HEK293 (cell line): ENCODE measurements at regions not wholly inside any gene's neighbourhood (a gene's known extent, or its start where the extent isn't known, plus 50 kb on each side); places are given as distances from the start of the nearest gene placed in this dataset.

Experiments
- CTCF ChIA-PET: fragments of 350-600 bp; formaldehyde crosslinking; extraction: SDS; loops from one replicate; lab custom pipeline; 2021; ENCODE audit warnings: antibody characterized with exemption; lab: Yijun Ruan, JAX
- POLR2A ChIA-PET: fragments of 300-600 bp; formaldehyde crosslinking; extraction: SDS; loops from one replicate; lab custom pipeline; 2020; ENCODE audit warnings: antibody characterized with exemption, inconsistent platforms; lab: Yijun Ruan, JAX
- H3K27ac ChIP-seq: fragments of 200-500 bp; sonication (Bioruptor generic); 2 replicates; pipeline ENCODE4 v1.5.1; 2014; ENCODE audit warnings: low read depth, low read length, control low read depth, inconsistent platforms; ENCODE audit errors: extremely low read depth
- H3K36me3 ChIP-seq, 2 experiments: fragments of 200-500 bp in 1 of 2; sonication (Bioruptor generic) in 1 of 2; 1 replicate in 1 of 2; 2 replicates in 1 of 2; pipeline ENCODE4 v1.5.1; 2014 to 2017; ENCODE audit warnings: inconsistent platforms in 2 of 2, low read length in 2 of 2; ENCODE audit not compliant: control insufficient read depth in 2 of 2, insufficient read depth in 1 of 2
- H3K4me1 ChIP-seq: fragments of 200-500 bp; sonication (Bioruptor generic); 2 replicates; pipeline ENCODE4 v1.5.1; 2014; ENCODE audit warnings: mild to moderate bottlenecking, low read length, inconsistent platforms; ENCODE audit not compliant: control insufficient read depth, insufficient read depth
- H3K4me3 ChIP-seq: 2 replicates; pipeline ENCODE4 v1.5.1; 2011; ENCODE audit warnings: low read depth, mild to moderate bottlenecking, control low read depth, low read length, moderate library complexity
- H3K9me3 ChIP-seq: fragments of 200-500 bp; sonication (Bioruptor generic); 2 replicates; pipeline ENCODE4 v1.5.1; 2014; ENCODE audit warnings: low read depth, low read length, inconsistent platforms; ENCODE audit not compliant: control insufficient read depth, insufficient read depth
- GLI4 ChIP-seq: fragments of 450-650 bp; formaldehyde crosslinking; IDR thresholded peaks from 2 replicates; pipeline ENCODE4 v1.5.1; 2016; ENCODE audit warnings: missing biosample characterization, missing genetic modification characterization
- KLF8 ChIP-seq: fragments of 450-650 bp; formaldehyde crosslinking; IDR thresholded peaks from 2 replicates; pipeline ENCODE4 v1.5.1; 2016; ENCODE audit warnings: missing biosample characterization, missing genetic modification characterization
- TCF7L2 ChIP-seq: IDR thresholded peaks from 2 replicates; pipeline ENCODE4 v1.6.1; 2011; ENCODE audit warnings: low read depth, mild to moderate bottlenecking, inconsistent platforms, low read length, moderate library complexity, borderline replicate concordance
- TRIM28 ChIP-seq: IDR thresholded peaks from 2 replicates; pipeline ENCODE4 v1.6.1; 2011; ENCODE audit warnings: low read length, control low read depth, borderline replicate concordance
- ZBTB17 ChIP-seq: fragments of 450-650 bp; formaldehyde crosslinking; IDR thresholded peaks from 2 replicates; pipeline ENCODE4 v1.5.1; 2016; ENCODE audit warnings: missing biosample characterization, missing genetic modification characterization
- ZBTB20 ChIP-seq: fragments of 450-650 bp; formaldehyde crosslinking; IDR thresholded peaks from 2 replicates; pipeline ENCODE4 v1.5.1; 2016; ENCODE audit warnings: missing biosample characterization, missing genetic modification characterization
- ZFHX2 ChIP-seq: fragments of 450-650 bp; formaldehyde crosslinking; conservative IDR thresholded peaks from 2 replicates; pipeline ENCODE4 v1.5.1; 2016; ENCODE audit warnings: missing biosample characterization, missing genetic modification characterization
- ZNF112 ChIP-seq: fragments of 450-650 bp; formaldehyde crosslinking; IDR thresholded peaks from 2 replicates; pipeline ENCODE4 v1.5.0; 2017; ENCODE audit warnings: missing biosample characterization, missing genetic modification characterization
- ZNF214 ChIP-seq: fragments of 450-650 bp; formaldehyde crosslinking; IDR thresholded peaks from 2 replicates; pipeline ENCODE4 v1.5.1; 2017; ENCODE audit warnings: missing biosample characterization, mild to moderate bottlenecking, missing genetic modification characterization, borderline replicate concordance
- ZNF266 ChIP-seq: fragments of 450-650 bp; formaldehyde crosslinking; IDR thresholded peaks from 2 replicates; pipeline ENCODE4 v1.5.1; 2016; ENCODE audit warnings: missing biosample characterization, missing genetic modification characterization, low read depth
- ZNF548 ChIP-seq: fragments of 450-650 bp; formaldehyde crosslinking; IDR thresholded peaks from 2 replicates; pipeline ENCODE4 v1.5.1; 2016; ENCODE audit warnings: missing biosample characterization, missing genetic modification characterization
- ZNF571 ChIP-seq: fragments of 450-650 bp; formaldehyde crosslinking; IDR thresholded peaks from 2 replicates; pipeline ENCODE4 v1.5.0; 2017; ENCODE audit warnings: missing biosample characterization, missing genetic modification characterization
- ZNF629 ChIP-seq: fragments of 450-650 bp; formaldehyde crosslinking; IDR thresholded peaks from 2 replicates; pipeline ENCODE4 v1.5.1; 2017; ENCODE audit warnings: missing biosample characterization, missing genetic modification characterization
- ZNF658 ChIP-seq: fragments of 450-650 bp; formaldehyde crosslinking; IDR thresholded peaks from 2 replicates; pipeline ENCODE4; 2016; ENCODE audit warnings: missing biosample characterization, missing genetic modification characterization
- ZNF792 ChIP-seq: fragments of 450-650 bp; formaldehyde crosslinking; IDR thresholded peaks from 2 replicates; pipeline ENCODE4 v1.5.1; 2016; ENCODE audit warnings: missing biosample characterization, missing genetic modification characterization
- TF ChIP-seq, protein P1 (sequence below): fragments of 450-650 bp; formaldehyde crosslinking; IDR thresholded peaks from 2 replicates; pipeline ENCODE4 v1.5.1; 2016; ENCODE audit warnings: missing biosample characterization, missing genetic modification characterization
- TF ChIP-seq, protein P2 (sequence below): fragments of 450-650 bp; formaldehyde crosslinking; IDR thresholded peaks from 2 replicates; pipeline ENCODE4 v1.5.1; 2017; ENCODE audit warnings: missing biosample characterization, missing genetic modification characterization
- TF ChIP-seq, protein P3 (sequence below): fragments of 450-650 bp; formaldehyde crosslinking; IDR thresholded peaks from 2 replicates; pipeline ENCODE4 v1.5.1; 2017; ENCODE audit warnings: missing biosample characterization, missing genetic modification characterization
- TF ChIP-seq, protein P4 (sequence below): fragments of 450-650 bp; formaldehyde crosslinking; IDR thresholded peaks from 2 replicates; pipeline ENCODE4 v1.5.1; 2016; ENCODE audit warnings: missing biosample characterization, missing genetic modification characterization, borderline replicate concordance
- TF ChIP-seq, protein P5 (sequence below): fragments of 450-650 bp; formaldehyde crosslinking; IDR thresholded peaks from 2 replicates; pipeline ENCODE4 v1.5.1; 2016; ENCODE audit warnings: missing biosample characterization, missing genetic modification characterization, borderline replicate concordance
- TF ChIP-seq, protein P6 (sequence below): fragments of 450-650 bp; formaldehyde crosslinking; IDR thresholded peaks from 2 replicates; pipeline ENCODE4 v1.5.1; 2017; ENCODE audit warnings: missing biosample characterization, missing genetic modification characterization
- TF ChIP-seq, protein P7 (sequence below): fragments of 450-650 bp; formaldehyde crosslinking; IDR thresholded peaks from 2 replicates; pipeline ENCODE4 v1.5.1; 2017; ENCODE audit warnings: missing biosample characterization, missing genetic modification characterization

DNA sequence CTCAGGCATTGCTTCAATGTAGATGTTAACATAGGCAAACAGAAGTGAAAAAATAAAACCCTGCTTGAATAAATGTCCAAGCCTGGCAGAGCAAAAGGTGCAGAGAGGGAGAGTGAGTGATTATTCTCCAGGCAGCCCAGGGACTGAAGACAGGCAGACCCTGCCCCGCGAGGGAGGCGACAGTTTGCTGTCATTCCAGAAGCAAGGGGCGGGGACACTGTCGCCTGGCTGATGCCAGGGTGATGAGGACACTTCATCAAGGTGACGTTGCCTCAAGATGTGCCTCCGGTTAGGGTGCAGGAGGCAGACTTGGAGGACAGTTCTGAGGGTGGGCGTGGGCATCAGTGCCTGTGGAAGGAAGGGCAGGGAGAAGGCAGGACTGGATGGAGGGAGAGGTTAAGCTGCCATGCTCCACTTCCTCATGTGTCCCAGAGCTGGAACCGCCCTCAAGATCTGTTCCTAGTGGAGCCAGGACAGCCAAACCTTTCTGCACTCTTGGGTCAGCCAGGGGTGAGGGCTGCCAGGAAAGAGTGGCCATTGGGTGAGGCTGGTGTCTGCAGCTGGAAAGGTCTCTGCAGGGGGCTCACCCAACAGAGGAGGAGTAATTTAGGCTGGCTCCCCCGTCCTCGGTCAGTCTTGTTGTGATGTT lies 560.5 kb upstream of the MKI67 start:
- Histone ChIP-seq H3K36me3 (no peaks in the 10 kb centered on the region), H3K9me3 (no peaks in the 10 kb centered on the region), H3K27ac (no peak overlapping the region), H3K4me3 (no peak overlapping the region), H3K4me1 (no peaks in the 10 kb centered on the region)
- ChIA-PET CTCF (no interaction called here), POLR2A (no interaction called here)
- TF ChIP-seq, protein P1, sequence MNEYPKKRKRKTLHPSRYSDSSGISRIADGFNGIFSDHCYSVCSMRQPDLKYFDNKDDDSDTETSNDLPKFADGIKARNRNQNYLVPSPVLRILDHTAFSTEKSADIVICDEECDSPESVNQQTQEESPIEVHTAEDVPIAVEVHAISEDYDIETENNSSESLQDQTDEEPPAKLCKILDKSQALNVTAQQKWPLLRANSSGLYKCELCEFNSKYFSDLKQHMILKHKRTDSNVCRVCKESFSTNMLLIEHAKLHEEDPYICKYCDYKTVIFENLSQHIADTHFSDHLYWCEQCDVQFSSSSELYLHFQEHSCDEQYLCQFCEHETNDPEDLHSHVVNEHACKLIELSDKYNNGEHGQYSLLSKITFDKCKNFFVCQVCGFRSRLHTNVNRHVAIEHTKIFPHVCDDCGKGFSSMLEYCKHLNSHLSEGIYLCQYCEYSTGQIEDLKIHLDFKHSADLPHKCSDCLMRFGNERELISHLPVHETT (tag by site-specific recombination) = no peak
- TF ChIP-seq ZNF214 (tag by site-specific recombination) (no peak), ZNF658 (tag by site-specific recombination) (no peak), ZNF112 (no peak), ZNF571 (tag by site-specific recombination) (no peak), ZNF792 (tag by site-specific recombination) (no peak), TRIM28 (no peak), KLF8 (tag by site-specific recombination) (no peak), ZNF548 (tag by site-specific recombination) (no peak)
- TF ChIP-seq, protein P2, sequence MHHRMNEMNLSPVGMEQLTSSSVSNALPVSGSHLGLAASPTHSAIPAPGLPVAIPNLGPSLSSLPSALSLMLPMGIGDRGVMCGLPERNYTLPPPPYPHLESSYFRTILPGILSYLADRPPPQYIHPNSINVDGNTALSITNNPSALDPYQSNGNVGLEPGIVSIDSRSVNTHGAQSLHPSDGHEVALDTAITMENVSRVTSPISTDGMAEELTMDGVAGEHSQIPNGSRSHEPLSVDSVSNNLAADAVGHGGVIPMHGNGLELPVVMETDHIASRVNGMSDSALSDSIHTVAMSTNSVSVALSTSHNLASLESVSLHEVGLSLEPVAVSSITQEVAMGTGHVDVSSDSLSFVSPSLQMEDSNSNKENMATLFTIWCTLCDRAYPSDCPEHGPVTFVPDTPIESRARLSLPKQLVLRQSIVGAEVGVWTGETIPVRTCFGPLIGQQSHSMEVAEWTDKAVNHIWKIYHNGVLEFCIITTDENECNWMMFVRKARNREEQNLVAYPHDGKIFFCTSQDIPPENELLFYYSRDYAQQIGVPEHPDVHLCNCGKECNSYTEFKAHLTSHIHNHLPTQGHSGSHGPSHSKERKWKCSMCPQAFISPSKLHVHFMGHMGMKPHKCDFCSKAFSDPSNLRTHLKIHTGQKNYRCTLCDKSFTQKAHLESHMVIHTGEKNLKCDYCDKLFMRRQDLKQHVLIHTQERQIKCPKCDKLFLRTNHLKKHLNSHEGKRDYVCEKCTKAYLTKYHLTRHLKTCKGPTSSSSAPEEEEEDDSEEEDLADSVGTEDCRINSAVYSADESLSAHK (tag by site-specific recombination) = no peak
- TF ChIP-seq, protein P3, sequence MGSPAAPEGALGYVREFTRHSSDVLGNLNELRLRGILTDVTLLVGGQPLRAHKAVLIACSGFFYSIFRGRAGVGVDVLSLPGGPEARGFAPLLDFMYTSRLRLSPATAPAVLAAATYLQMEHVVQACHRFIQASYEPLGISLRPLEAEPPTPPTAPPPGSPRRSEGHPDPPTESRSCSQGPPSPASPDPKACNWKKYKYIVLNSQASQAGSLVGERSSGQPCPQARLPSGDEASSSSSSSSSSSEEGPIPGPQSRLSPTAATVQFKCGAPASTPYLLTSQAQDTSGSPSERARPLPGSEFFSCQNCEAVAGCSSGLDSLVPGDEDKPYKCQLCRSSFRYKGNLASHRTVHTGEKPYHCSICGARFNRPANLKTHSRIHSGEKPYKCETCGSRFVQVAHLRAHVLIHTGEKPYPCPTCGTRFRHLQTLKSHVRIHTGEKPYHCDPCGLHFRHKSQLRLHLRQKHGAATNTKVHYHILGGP = no peak
- TF ChIP-seq, protein P4, sequence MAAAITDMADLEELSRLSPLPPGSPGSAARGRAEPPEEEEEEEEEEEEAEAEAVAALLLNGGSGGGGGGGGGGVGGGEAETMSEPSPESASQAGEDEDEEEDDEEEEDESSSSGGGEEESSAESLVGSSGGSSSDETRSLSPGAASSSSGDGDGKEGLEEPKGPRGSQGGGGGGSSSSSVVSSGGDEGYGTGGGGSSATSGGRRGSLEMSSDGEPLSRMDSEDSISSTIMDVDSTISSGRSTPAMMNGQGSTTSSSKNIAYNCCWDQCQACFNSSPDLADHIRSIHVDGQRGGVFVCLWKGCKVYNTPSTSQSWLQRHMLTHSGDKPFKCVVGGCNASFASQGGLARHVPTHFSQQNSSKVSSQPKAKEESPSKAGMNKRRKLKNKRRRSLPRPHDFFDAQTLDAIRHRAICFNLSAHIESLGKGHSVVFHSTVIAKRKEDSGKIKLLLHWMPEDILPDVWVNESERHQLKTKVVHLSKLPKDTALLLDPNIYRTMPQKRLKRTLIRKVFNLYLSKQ = no peak

DNA sequence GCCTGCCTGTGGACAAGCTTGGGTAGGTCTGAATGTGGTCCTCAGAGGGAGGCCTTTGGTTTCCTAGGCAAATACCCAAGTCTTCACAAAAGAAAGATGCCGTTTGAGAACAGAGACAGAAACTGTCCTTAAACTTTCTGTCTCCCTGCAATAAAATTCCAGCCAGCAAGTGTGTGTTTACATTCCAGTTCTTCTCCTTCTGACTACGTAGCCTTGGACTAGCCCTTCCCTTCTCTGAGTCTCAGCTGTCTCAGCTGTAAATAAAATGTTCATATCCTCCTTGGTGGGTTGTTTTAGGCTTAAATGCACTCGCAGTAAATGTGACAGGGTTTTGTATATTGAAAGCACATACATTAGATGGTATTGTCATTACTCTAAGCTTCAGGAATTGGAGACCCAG lies 561.2 kb upstream of the MKI67 start:
- no peaks in the 10 kb centered on the region for H3K4me1 ChIP-seq
- H3K9me3 ChIP-seq = no peaks in the 10 kb centered on the region
- ChIA-PET POLR2A (no interaction called here), CTCF (interaction anchor here (0.6 kb wide), 1 partner anchor 235 kb away, joined by 3 read pairs; no protein-coding TSS in a partner anchor)
- H3K36me3 ChIP-seq = no peaks in the 10 kb centered on the region
- H3K4me3 ChIP-seq = no peak overlapping the region
- no peak overlapping the region for H3K27ac ChIP-seq
- no peak for TF ChIP-seq ZBTB20 (tag by site-specific recombination)
- TF ChIP-seq, protein P5, sequence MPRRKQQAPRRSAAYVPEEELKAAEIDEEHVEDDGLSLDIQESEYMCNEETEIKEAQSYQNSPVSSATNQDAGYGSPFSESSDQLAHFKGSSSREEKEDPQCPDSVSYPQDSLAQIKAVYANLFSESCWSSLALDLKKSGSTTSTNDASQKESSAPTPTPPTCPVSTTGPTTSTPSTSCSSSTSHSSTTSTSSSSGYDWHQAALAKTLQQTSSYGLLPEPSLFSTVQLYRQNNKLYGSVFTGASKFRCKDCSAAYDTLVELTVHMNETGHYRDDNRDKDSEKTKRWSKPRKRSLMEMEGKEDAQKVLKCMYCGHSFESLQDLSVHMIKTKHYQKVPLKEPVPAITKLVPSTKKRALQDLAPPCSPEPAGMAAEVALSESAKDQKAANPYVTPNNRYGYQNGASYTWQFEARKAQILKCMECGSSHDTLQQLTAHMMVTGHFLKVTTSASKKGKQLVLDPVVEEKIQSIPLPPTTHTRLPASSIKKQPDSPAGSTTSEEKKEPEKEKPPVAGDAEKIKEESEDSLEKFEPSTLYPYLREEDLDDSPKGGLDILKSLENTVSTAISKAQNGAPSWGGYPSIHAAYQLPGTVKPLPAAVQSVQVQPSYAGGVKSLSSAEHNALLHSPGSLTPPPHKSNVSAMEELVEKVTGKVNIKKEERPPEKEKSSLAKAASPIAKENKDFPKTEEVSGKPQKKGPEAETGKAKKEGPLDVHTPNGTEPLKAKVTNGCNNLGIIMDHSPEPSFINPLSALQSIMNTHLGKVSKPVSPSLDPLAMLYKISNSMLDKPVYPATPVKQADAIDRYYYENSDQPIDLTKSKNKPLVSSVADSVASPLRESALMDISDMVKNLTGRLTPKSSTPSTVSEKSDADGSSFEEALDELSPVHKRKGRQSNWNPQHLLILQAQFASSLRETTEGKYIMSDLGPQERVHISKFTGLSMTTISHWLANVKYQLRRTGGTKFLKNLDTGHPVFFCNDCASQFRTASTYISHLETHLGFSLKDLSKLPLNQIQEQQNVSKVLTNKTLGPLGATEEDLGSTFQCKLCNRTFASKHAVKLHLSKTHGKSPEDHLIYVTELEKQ (tag by site-specific recombination) = no peak
- no peak for TF ChIP-seq ZNF214 (tag by site-specific recombination)
- TF ChIP-seq TCF7L2 = no peak
- no peak for TF ChIP-seq ZNF266 (tag by site-specific recombination)
- no peak for TF ChIP-seq ZNF629 (tag by site-specific recombination)
- no peak for TF ChIP-seq ZFHX2 (tag by site-specific recombination)
- TF ChIP-seq, protein P6, sequence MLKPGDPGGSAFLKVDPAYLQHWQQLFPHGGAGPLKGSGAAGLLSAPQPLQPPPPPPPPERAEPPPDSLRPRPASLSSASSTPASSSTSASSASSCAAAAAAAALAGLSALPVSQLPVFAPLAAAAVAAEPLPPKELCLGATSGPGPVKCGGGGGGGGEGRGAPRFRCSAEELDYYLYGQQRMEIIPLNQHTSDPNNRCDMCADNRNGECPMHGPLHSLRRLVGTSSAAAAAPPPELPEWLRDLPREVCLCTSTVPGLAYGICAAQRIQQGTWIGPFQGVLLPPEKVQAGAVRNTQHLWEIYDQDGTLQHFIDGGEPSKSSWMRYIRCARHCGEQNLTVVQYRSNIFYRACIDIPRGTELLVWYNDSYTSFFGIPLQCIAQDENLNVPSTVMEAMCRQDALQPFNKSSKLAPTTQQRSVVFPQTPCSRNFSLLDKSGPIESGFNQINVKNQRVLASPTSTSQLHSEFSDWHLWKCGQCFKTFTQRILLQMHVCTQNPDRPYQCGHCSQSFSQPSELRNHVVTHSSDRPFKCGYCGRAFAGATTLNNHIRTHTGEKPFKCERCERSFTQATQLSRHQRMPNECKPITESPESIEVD (tag by site-specific recombination) = no peak
- TF ChIP-seq, protein P7, sequence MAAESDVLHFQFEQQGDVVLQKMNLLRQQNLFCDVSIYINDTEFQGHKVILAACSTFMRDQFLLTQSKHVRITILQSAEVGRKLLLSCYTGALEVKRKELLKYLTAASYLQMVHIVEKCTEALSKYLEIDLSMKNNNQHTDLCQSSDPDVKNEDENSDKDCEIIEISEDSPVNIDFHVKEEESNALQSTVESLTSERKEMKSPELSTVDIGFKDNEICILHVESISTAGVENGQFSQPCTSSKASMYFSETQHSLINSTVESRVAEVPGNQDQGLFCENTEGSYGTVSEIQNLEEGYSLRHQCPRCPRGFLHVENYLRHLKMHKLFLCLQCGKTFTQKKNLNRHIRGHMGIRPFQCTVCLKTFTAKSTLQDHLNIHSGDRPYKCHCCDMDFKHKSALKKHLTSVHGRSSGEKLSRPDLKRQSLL (tag by site-specific recombination) = no peak
- no peak for TF ChIP-seq GLI4
- no peak for TF ChIP-seq ZBTB17 (tag by site-specific recombination)
